GM06990 (cell line): ENCODE measurements at regions not wholly inside any gene's neighbourhood (a gene's known extent, or its start where the extent isn't known, plus 50 kb on each side); places are given as distances from the start of the nearest gene placed in this dataset.
A peak's percentile ranks its signal among the peaks of the same experiment; 100 is the strongest.

Experiments used
- DNase-seq: peaks from one replicate; pipeline ENCODE4 v3.0.0-alpha.2; 2011; ENCODE audit not compliant: insufficient read length; ENCODE audit errors: extremely low read depth
- H3K27me3 ChIP-seq: replicated peaks from 2 replicates; pipeline ENCODE4 v1.6.0; 2011; ENCODE audit warnings: low read length; ENCODE audit not compliant: control insufficient read depth, insufficient read depth
- H3K36me3 ChIP-seq: 2 replicates; pipeline ENCODE4 v1.5.1; 2011; ENCODE audit warnings: low read length; ENCODE audit not compliant: control insufficient read depth, insufficient read depth
- H3K4me3 ChIP-seq: replicated peaks from 2 replicates; pipeline ENCODE4 v1.5.1; 2011; ENCODE audit warnings: low read depth, mild to moderate bottlenecking, control low read depth, low read length
- TF ChIP-seq, protein P1 (sequence below): IDR thresholded peaks from 2 replicates; pipeline ENCODE4 v1.5.1; 2011; ENCODE audit warnings: low read length, control low read depth, mild to moderate bottlenecking, inconsistent platforms; ENCODE audit not compliant: insufficient read depth, poor library complexity, severe bottlenecking

DNA sequence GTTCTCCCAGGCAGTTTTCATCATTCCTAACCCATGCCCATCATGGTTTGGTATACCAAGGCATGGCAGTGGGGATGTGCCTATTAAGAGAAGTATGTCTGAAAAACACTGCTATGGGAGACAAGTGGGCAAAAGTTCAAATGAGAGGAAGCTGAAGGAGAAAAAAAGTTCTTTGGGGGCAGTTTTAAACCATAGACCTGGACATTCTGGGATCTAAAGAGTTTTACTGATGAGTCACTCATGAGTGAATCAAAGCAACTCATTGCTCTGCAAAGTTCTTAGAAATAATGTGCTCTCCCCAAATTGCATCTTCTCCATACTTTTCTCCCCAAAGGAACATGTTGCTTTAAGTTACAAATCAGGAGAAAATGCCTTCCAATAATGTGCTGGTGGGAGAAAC lies 256.9 kb upstream of the MTPN start:
- TF ChIP-seq, protein P1, sequence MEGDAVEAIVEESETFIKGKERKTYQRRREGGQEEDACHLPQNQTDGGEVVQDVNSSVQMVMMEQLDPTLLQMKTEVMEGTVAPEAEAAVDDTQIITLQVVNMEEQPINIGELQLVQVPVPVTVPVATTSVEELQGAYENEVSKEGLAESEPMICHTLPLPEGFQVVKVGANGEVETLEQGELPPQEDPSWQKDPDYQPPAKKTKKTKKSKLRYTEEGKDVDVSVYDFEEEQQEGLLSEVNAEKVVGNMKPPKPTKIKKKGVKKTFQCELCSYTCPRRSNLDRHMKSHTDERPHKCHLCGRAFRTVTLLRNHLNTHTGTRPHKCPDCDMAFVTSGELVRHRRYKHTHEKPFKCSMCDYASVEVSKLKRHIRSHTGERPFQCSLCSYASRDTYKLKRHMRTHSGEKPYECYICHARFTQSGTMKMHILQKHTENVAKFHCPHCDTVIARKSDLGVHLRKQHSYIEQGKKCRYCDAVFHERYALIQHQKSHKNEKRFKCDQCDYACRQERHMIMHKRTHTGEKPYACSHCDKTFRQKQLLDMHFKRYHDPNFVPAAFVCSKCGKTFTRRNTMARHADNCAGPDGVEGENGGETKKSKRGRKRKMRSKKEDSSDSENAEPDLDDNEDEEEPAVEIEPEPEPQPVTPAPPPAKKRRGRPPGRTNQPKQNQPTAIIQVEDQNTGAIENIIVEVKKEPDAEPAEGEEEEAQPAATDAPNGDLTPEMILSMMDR = no peak
- Histone ChIP-seq H3K27me3 (no peaks in the 10 kb centered on the region), H3K4me3 (no peak overlapping the region), H3K36me3 (no peaks in the 10 kb centered on the region)
- DNase-seq = no peak

DNA sequence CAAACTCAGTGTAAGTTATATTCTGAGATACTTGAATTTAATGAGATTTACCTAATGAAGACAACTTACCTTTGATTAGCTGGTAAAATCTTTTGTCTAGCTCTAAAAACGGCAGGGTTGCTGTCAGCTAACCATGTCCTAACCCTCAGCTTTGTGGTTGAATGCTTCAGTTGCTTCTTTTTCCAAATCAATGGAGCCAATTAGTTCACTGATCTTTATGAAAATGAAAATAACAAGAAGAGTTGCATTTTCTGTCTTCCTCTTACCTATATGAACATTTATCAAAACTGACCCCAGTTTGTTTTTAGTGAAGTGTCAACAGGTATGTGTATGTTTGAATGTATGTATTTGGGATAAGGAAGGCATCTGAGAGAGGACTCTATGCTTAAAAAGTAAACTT lies 253.1 kb upstream of the MTPN start:
- peak; percentile 20 for DNase-seq
- TF ChIP-seq, protein P1 = no peak
- Histone ChIP-seq H3K4me3 (no peak overlapping the region), H3K36me3 (no peaks in the 10 kb centered on the region), H3K27me3 (no peaks in the 10 kb centered on the region)

DNA sequence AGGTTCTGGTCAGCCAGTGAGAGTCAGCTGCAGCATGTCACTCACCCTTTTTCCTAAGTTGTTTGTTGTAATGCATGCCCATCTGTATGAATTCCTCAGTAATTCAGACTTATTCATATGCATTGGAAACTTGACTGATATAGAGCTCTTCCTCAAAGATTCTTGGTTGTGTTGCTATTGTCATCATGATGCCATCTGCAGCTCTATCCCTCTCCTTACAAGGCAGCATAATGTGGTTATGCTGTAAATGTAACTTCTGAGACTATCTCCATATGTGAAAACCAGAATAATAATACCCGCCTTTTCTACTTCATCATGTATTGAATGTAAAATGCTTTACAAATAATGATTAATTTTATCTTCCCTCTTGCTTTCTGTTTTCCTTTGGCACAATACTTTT lies 252.6 kb upstream of the MTPN start:
- DNase-seq = no peak
- H3K27me3 ChIP-seq = no peaks in the 10 kb centered on the region
- H3K36me3 ChIP-seq = no peaks in the 10 kb centered on the region
- H3K4me3 ChIP-seq = no peak overlapping the region
- TF ChIP-seq, protein P1 = no peak

DNA sequence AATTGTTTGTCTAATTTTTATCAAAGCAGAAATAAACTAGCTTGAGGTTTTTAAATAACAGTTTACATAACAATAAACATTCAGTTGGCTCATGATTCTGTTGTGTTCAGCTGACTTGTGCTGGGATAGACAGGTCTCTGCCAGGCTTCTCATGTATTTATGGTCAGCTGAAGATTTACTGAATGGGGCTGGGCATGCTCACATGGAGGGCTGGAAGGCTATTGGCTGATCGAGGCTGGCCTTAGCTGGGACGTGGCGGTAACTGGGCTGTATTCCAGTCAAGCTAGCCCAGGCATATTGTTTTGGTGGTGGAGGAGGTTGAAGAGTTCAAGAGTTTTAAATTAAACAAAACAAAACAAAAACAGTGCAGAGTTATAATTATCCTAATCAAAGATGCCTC lies 251.0 kb upstream of the MTPN start:
- DNase-seq = no peak
- Histone ChIP-seq H3K4me3 (no peak overlapping the region), H3K36me3 (no peaks in the 10 kb centered on the region), H3K27me3 (no peaks in the 10 kb centered on the region)
- TF ChIP-seq, protein P1 = no peak

DNA sequence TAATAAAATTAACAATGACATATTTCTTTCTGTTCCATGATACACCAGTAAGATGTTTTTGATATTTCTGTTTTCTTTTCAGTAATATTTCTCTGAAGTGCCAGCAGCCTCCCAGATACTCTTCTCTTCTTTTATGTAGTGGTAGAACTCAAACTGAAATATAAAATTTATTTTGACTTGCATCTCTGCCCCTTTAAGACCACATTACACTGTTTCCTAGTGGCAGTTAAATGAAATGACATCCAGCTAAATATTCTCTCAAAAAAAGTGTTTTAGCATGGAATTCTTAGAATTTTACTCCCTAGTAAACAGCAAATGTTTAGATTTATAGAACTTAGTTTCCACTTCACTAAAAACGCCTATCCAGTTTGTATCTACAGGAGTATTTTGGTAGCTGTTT lies 237.2 kb upstream of the MTPN start:
- H3K27me3 ChIP-seq = no peaks in the 10 kb centered on the region
- no peaks in the 10 kb centered on the region for H3K36me3 ChIP-seq
- TF ChIP-seq, protein P1 = no peak
- no peak overlapping the region for H3K4me3 ChIP-seq
- no peak for DNase-seq

DNA sequence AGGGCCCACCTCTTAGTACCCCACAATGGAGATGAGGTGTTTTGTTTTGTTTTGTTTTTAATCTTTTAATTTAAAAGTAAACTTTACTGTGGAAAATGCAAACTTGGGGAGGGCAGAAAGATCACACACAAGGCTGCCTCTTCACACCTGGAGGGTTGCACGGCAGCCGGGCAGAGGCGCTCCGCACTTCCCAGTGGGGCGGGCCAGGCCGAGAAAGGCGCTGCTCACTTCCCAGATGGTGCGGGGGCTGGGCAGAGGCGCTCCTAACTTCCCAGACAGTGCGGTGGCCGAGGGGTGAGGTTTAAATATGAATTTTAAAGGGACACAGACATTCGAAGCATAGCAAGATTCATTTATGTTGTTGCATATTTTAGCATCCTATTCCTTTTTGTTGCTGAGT lies 235.9 kb upstream of the MTPN start:
- Histone ChIP-seq H3K36me3 (no peaks in the 10 kb centered on the region), H3K4me3 (no peak overlapping the region), H3K27me3 (no peaks in the 10 kb centered on the region)
- DNase-seq = no peak
- TF ChIP-seq, protein P1 = no peak
